ENCODE measurements at regions not wholly inside any gene's neighbourhood (a gene's known extent, or its start where the extent isn't known, plus 50 kb on each side); places are given as distances from the start of the nearest gene placed in this dataset.

- peak; percentile 2 for DNase-seq (ENCODE audit: low read depth)
Measured at GRCh38 chr10:36634916-36635315, 490.5 kb upstream of the ANKRD30A start.

GRCh38 chr10:36630267-36630666 lies 495.1 kb upstream of the ANKRD30A start:
- no peak for DNase-seq (ENCODE audit: low read depth)

GRCh38 chr10:36629476-36629875 lies 495.9 kb upstream of the ANKRD30A start:
- no peak for DNase-seq (ENCODE audit: low read depth)

GRCh38 chr10:36624551-36625100 lies 500.8 kb upstream of the ANKRD30A start:
- no peak for DNase-seq (ENCODE audit: low read depth)

GRCh38 chr10:36621346-36621745 lies 504.1 kb upstream of the ANKRD30A start:
- DNase-seq (ENCODE audit: low read depth), result no peak

- no peak for DNase-seq (ENCODE audit: low read depth)
Measured at GRCh38 chr10:36612436-36612835, 513.0 kb upstream of the ANKRD30A start.

GRCh38 chr10:36608866-36609265 lies 516.5 kb upstream of the ANKRD30A start:
- no peak for DNase-seq (ENCODE audit: low read depth)

GRCh38 chr10:36608251-36608650 lies 517.1 kb upstream of the ANKRD30A start:
- no peak for DNase-seq (ENCODE audit: low read depth)

- DNase-seq (ENCODE audit: low read depth), result no peak
Measured at GRCh38 chr10:36606234-36606839, 519.1 kb upstream of the ANKRD30A start.

GRCh38 chr10:36604316-36604715 lies 521.1 kb upstream of the ANKRD30A start:
- DNase-seq (ENCODE audit: low read depth), result no peak

- no peak for DNase-seq (ENCODE audit: low read depth)
Measured at GRCh38 chr10:36603688-36604087, 521.7 kb upstream of the ANKRD30A start.

GRCh38 chr10:36602374-36602773 lies 523.0 kb upstream of the ANKRD30A start:
- no peak for DNase-seq (ENCODE audit: low read depth)

GRCh38 chr10:36597756-36598320 lies 527.6 kb upstream of the ANKRD30A start:
- no peak for DNase-seq (ENCODE audit: low read depth)

- DNase-seq (ENCODE audit: low read depth), result no peak
Measured at GRCh38 chr10:36592964-36593363, 532.4 kb upstream of the ANKRD30A start.

- no peak for DNase-seq (ENCODE audit: low read depth)
Measured at GRCh38 chr10:36591436-36591835, 534.0 kb upstream of the ANKRD30A start.

- DNase-seq (ENCODE audit: low read depth), result no peak
Measured at GRCh38 chr10:36583690-36584089, 541.7 kb upstream of the ANKRD30A start.

- DNase-seq (ENCODE audit: low read depth), result no peak
Measured at GRCh38 chr10:36581237-36581636, 544.2 kb upstream of the ANKRD30A start.

- peak; percentile 24 for DNase-seq (ENCODE audit: low read depth)
Measured at GRCh38 chr10:36578306-36578705, 547.1 kb upstream of the ANKRD30A start.

- DNase-seq (ENCODE audit: low read depth), result no peak
Measured at GRCh38 chr10:36577126-36577525, 548.3 kb upstream of the ANKRD30A start.

GRCh38 chr10:36574207-36574606 lies 551.2 kb upstream of the ANKRD30A start:
- peak; percentile 31 for DNase-seq (ENCODE audit: low read depth)

- no peak for DNase-seq (ENCODE audit: low read depth)
Measured at GRCh38 chr10:36573246-36573645, 552.2 kb upstream of the ANKRD30A start.

GRCh38 chr10:36564433-36564832 lies 561.0 kb upstream of the ANKRD30A start:
- DNase-seq (ENCODE audit: low read depth), result no peak

- DNase-seq (ENCODE audit: low read depth), result peak; percentile 24
Measured at GRCh38 chr10:36559412-36560400, 565.7 kb upstream of the ANKRD30A start.

Data from GM04504 (cell line).